Sciatic nerve (tissue), 2 donors: ENCODE measurements at regions not wholly inside any gene's neighbourhood (a gene's known extent, or its start where the extent isn't known, plus 50 kb on each side); places are given as distances from the start of the nearest gene placed in this dataset.

Source experiments
- ATAC-seq: fragments of 200-7000 bp; cut with Tn5 transposase; one replicate; pipeline ENCODE4 v1.9.1; 2020; ENCODE audit warnings: mild to moderate bottlenecking, moderate library complexity
- DNase-seq: peaks from one replicate; pipeline ENCODE4 v3.0.0-alpha.2; 2020; ENCODE audit warnings: low spot score
- intact Hi-C: fragments of 100-400 bp; cut with DNase I; formaldehyde crosslinking; loops from one replicate; pipeline ENCODE4 v1.14.2; 2022
- donor health status: DM: no; HTN: no; CAD: no.
- donor health status: DM: no; HTN: no; CAD: no.

GRCh38 chr11:129681344-129682114 is 134.1 kb upstream of the TMEM45B start:
- ATAC-seq (no peak), DNase-seq (no peak)

GRCh38 chr11:129686269-129686668 is 129.4 kb upstream of the TMEM45B start:
- intact Hi-C loops, result no loop called here
- ATAC-seq (no peak), DNase-seq (no peak)

More at GRCh38 chr11:129681344-129682114, 134.1 kb upstream of the TMEM45B start:
- intact Hi-C loops, result no loop called here

GRCh38 chr11:129691142-129691541 is 124.5 kb upstream of the TMEM45B start:
- intact Hi-C loops, result no loop called here
- no peak for ATAC-seq
- no peak for DNase-seq

- DNase-seq (no peak), ATAC-seq (no peak)
- intact Hi-C loops, result no loop called here
Measured at GRCh38 chr11:129694538-129694937, 121.1 kb upstream of the TMEM45B start.

DNA sequence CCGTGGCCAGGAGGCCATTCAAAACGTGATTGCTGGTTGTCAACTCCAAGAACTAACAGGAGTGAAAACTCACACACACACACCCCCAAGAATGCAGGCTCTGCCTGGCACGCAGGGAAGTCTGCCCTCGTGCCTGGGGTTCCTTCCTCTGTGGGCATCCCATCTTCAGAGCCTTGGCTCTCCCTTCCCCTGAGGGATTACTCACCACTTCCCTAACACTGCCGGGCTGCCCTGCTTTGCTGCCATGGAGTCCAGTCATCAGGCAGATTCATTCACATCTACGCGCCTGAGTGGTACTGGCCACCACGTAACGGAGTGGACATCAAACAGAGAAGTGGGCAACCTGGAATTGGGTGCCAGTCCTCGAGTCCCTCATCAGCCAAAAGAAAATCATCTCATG is 120.7 kb upstream of the TMEM45B start:
- DNase-seq, result no peak
- intact Hi-C loops, result no loop called here
- no peak for ATAC-seq

GRCh38 chr11:129695571-129696308 is 119.9 kb upstream of the TMEM45B start:
- intact Hi-C loops, result no loop called here
- DNase-seq, result no peak

GRCh38 chr11:129696309-129696989 is 119.2 kb upstream of the TMEM45B start:
- ATAC-seq (no peak), DNase-seq (no peak)
- intact Hi-C loops, result no loop called here

More at GRCh38 chr11:129695571-129696308, 119.9 kb upstream of the TMEM45B start:
- ATAC-seq, result peak; percentile 63

DNA sequence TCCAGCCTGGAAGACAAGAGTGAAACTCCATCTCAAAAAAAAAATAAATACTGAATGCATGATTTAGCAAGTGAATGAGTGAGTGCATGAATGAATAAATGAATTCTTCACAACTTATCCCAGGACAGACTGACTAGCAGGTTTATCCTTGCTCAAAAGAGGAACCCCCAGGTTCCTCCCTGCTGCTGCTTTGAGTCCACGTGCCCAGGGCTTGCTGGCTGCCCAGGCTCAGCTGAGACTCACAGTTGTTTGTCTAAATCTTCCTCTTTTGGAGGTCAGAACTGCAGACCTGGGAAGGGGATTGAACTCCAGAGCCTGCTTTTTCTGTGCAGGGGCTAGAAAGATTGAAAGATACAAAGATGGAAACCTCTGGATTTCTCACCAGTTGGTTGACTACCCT is 117.4 kb upstream of the TMEM45B start:
- no peak for ATAC-seq

DNA sequence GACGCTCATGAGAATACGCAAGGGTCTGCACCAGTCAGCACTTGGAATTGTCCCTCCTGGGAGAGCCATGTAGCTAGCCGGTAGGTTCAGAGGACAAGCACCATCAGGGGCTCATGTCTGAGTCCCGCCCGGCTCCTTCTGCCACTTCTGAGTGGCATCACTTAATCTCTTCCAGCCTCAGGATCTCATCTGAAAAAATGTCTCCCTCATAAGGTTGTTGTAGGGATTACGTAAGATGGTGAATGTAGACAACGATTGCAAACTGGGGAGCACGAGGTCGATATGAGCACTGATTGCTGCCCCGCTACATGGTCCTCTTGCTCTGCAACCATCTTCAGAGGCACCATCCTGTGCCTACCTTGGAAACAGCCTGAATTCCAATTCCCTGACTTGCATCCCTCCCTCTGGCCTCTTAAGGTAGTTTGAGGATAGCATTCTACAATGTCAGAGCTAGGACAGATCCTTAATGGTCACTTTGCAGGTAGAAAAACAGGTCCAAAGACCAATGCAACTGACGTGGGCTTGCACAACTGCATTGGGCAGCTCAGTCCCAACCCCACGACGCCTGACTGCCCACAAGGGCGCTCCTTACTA is 115.8 kb upstream of the TMEM45B start:
- no peak for DNase-seq
- no peak for ATAC-seq
- intact Hi-C loops, result no loop called here

More for the DNA sequence above, 117.4 kb upstream of the TMEM45B start:
- intact Hi-C loops, result no loop called here
- DNase-seq, result no peak

DNA sequence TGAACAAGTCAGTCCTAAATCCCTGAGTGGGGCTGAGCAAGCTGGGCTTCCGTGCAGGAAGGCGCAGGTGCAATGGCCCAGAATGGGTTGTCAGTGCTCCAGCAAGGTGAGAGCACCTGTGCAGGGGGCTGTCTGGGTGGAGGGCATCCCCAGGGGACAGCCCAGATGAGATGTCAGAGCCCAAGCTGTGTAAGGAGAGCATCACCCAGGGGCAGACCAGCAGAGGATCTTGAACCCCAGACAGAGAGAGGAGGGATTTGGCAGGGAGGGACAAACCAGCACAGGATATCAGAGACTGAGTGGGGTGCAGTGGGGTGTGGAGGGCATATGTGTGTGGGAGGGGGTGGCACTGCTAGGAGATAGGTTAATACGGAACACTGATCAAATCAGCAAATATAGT is 114.9 kb upstream of the TMEM45B start:
- DNase-seq, result no peak
- intact Hi-C loops, result no loop called here
- no peak for ATAC-seq

DNA sequence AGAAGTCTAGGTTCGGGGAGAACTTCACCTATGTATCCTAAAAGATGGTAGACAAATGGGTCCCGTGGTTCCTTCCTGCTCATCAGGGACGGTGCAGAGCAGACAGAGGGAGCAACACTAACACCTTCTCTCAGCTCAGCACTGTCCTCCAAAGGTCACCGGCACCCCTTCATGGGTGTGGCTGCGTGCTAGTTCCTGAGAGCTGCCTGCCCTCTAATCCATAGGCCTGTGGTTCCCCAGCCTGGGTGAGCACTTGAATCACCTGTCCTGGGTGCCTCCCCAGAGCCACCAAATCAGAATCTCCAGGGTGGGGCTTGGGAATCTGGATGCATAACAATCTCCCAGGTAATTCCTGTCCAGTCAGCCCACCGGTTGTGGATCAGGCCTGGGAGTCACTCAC is 113.9 kb upstream of the TMEM45B start:
- intact Hi-C loops, result no loop called here
- no peak for DNase-seq
- ATAC-seq, result no peak

DNA sequence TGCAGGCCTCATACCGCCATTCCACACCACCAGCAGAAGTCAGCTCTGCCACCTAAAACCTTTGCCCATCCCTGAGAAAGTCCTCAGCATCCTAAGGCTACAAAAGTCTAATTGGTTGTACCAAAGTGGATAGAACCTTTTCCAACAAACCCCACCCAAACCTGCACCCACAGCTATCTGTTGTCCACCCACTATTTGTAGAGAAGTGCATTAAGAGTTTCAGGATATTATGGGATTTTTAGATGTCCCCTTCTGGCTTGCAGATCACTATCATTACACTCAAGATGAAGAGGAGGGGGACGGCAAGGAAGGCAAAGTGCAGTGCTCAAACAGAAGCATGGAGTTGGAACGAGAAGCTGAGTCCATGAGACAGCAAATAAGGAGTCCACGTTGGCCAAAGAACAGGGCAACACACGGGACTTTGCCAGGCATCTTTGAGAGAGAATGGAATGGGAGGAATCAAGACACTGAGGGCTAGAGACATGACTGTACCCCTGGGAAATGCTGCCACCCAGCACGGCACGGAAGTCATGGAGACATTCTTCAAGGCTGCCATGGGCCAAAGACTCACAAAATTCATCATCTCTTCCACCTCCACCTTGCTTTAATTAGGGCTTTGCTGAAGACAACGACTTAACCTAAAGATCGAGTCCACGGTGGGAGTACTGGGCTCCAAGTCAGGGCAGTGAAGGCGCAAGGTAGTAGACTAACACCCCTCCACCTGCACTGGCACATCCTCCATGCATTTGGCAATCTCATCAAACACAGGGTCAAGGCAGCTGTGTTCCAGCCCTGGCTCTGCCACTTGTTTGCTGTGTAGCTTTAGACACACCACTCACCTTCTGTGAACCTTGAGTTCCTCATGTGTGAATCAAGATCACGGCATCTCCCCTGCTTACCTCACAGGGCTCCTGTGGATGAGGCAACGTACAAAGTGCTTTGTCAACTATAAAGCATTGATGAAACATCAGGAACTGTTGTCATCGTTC is 112.9 kb upstream of the TMEM45B start:
- intact Hi-C loops, result no loop called here
- no peak for DNase-seq

DNA sequence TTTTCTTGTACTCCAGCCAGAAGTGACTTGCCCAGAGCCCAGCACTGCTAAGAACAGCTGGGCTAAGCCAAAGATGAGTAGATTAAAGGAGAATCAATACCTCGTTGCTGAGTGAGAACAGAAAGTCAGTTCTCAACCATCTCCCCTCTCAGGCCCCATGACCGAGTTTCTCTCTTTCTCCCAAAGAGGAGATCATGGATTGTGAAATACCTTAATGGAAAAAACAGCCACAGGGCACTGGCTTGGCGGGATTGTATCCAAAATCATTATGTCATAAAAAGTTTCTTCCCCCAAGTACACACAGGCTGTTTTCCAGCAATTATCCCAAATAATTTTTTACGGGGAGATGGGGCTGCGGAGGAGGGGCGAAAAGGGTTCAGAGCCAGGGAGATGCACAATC is 111.8 kb upstream of the TMEM45B start:
- intact Hi-C loops, result no loop called here
- ATAC-seq (peak; percentile 85), DNase-seq (no peak)

More for the DNA sequence above, 112.9 kb upstream of the TMEM45B start:
- no peak for ATAC-seq

DNA sequence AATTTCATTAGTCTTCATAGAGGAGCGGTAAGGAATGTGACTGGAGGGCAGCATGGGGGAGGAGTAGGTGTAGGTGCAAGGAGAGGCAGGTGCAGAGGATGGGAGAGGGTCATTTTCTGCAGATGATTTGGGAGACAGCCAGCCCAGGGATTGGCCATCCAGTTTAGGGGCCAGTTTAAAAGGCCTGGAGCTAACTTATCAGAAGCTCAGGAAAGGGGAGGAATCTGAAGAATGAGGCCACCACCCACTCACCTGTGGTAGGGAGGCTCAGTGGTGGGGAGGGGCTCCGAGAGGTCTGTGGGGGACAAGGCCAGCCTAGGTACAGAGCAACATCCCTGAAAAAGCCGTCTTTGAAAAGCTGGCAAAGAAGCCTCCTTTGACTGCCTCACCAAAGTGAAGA is 110.8 kb upstream of the TMEM45B start:
- intact Hi-C loops, result no loop called here
- ATAC-seq, result no peak
- DNase-seq, result no peak

GRCh38 chr11:129705341-129705740 is 110.3 kb upstream of the TMEM45B start:
- intact Hi-C loops, result no loop called here
- DNase-seq, result no peak
- no peak for ATAC-seq

- DNase-seq (peak; percentile 4), ATAC-seq (no peak)
- intact Hi-C loops, result no loop called here
Measured at GRCh38 chr11:129705933-129706332, 109.7 kb upstream of the TMEM45B start.

- intact Hi-C loops, result no loop called here
- DNase-seq (peak; percentile 38), ATAC-seq (no peak)
Measured at GRCh38 chr11:129709801-129710398, 105.7 kb upstream of the TMEM45B start.

- intact Hi-C loops, result no loop called here
- ATAC-seq (no peak), DNase-seq (peak; percentile 15)
Measured at GRCh38 chr11:129710423-129710822, 105.2 kb upstream of the TMEM45B start.
